Suprapubic skin (tissue), 4 donors: ENCODE measurements at regions not wholly inside any gene's neighbourhood (a gene's known extent, or its start where the extent isn't known, plus 50 kb on each side); places are given as distances from the start of the nearest gene placed in this dataset.
A peak's percentile ranks its signal among the peaks of the same experiment; 100 is the strongest.

ENCODE experiments used
- DNase-seq, 2 donors: peaks; one replicate each; pipeline ENCODE4 v3.0.0-alpha.2; 2019; ENCODE audit warnings: low spot score in 2 of 2
- H3K27ac ChIP-seq: fragments of 200-600 bp; sonication (generic); one replicate; pipeline ENCODE4 v1.5.1; 2019
- H3K27me3 ChIP-seq: fragments of 200-600 bp; sonication (generic); one replicate; pipeline ENCODE4 v1.5.1; 2019
- H3K36me3 ChIP-seq: fragments of 200-600 bp; sonication (generic); one replicate; pipeline ENCODE4 v1.5.1; 2019
- H3K4me1 ChIP-seq: fragments of 200-600 bp; sonication (generic); one replicate; pipeline ENCODE4 v1.5.1; 2019
- H3K4me3 ChIP-seq: fragments of 200-600 bp; sonication (generic); one replicate; pipeline ENCODE4 v1.5.1; 2019; ENCODE audit warnings: mild to moderate bottlenecking
- H3K9me3 ChIP-seq: fragments of 200-600 bp; sonication (generic); one replicate; pipeline ENCODE4 v1.5.1; 2019
- CTCF ChIP-seq, 2 donors: fragments of 200-600 bp in 1 of 2; fragments of 450-650 bp in 1 of 2; sonication (generic) in 1 of 2; IDR thresholded peaks; one replicate each; pipeline ENCODE4 v1.5.1; 2016 to 2019; ENCODE audit warnings: antibody characterized with exemption in 2 of 2, mild to moderate bottlenecking in 1 of 2, moderate library complexity in 1 of 2
- EP300 ChIP-seq: sonication (generic); formaldehyde crosslinking; IDR thresholded peaks from one replicate; pipeline ENCODE4 v1.6.1; 2017; ENCODE audit warnings: antibody characterized with exemption
- POLR2A ChIP-seq, 2 donors: fragments of 450-650 bp; IDR thresholded peaks; one replicate each; pipeline ENCODE4 v1.6.1; 2017; ENCODE audit warnings: antibody characterized with exemption in 2 of 2, mild to moderate bottlenecking in 2 of 2, moderate library complexity in 2 of 2
- POLR2AphosphoS5 ChIP-seq, 3 donors: sonication (generic); formaldehyde crosslinking; IDR thresholded peaks; one replicate each; pipeline ENCODE4 v1.6.1; 2017; ENCODE audit warnings: antibody characterized with exemption in 3 of 3
- WGBS: methylation state at CpG from one replicate; pipeline ENCODE4 v1.1.5; 2018; 5-methylcytosine and 5-hydroxymethylcytosine counted together

- DNase-seq = peak; percentile 81 to 84
- no peak for TF ChIP-seq CTCF (IDR thresholded peaks at IDR 0.05)
- no peak for TF ChIP-seq POLR2A (IDR thresholded peaks at IDR 0.05)
- TF ChIP-seq EP300 = no peak
- TF ChIP-seq POLR2AphosphoS5 (IDR thresholded peaks at IDR 0.05) = no peak
- WGBS = 13% methylated on average over 12 of the region's 12 CpGs
- Histone ChIP-seq H3K4me3 (peak overlapping the region; percentile 35), H3K36me3 (no peaks in the 10 kb centered on the region), H3K9me3 (no peaks in the 10 kb centered on the region), H3K4me1 (peaks cover 22% of the 10 kb centered on the region), H3K27me3 (no peaks in the 10 kb centered on the region), H3K27ac (no peak overlapping the region)
Measured at GRCh38 chr3:72482589-72483321, 365.5 kb downstream of the SHQ1 start.

GRCh38 chr3:72481542-72481941 is 366.7 kb downstream of the SHQ1 start:
- Histone ChIP-seq H3K27me3 (no peaks in the 10 kb centered on the region), H3K36me3 (no peaks in the 10 kb centered on the region), H3K9me3 (no peaks in the 10 kb centered on the region), H3K27ac (no peak overlapping the region), H3K4me3 (no peak overlapping the region), H3K4me1 (peaks cover 12% of the 10 kb centered on the region)
- WGBS = 90% methylated on average over 4 of the region's 4 CpGs
- no peak for DNase-seq
- TF ChIP-seq EP300 = no peak
- no peak for TF ChIP-seq POLR2AphosphoS5 (IDR thresholded peaks at IDR 0.05)
- TF ChIP-seq CTCF (IDR thresholded peaks at IDR 0.05) = no peak
- TF ChIP-seq POLR2A (IDR thresholded peaks at IDR 0.05) = no peak

GRCh38 chr3:72480366-72480765 is 367.9 kb downstream of the SHQ1 start:
- Histone ChIP-seq H3K36me3 (no peaks in the 10 kb centered on the region), H3K27me3 (no peaks in the 10 kb centered on the region), H3K9me3 (no peaks in the 10 kb centered on the region), H3K4me3 (no peak overlapping the region), H3K4me1 (peaks cover 12% of the 10 kb centered on the region), H3K27ac (no peak overlapping the region)
- no peak for TF ChIP-seq EP300
- no peak for TF ChIP-seq POLR2A (IDR thresholded peaks at IDR 0.05)
- TF ChIP-seq CTCF (IDR thresholded peaks at IDR 0.05) = no peak
- TF ChIP-seq POLR2AphosphoS5 (IDR thresholded peaks at IDR 0.05) = no peak
- DNase-seq = no peak

- H3K9me3 ChIP-seq = no peaks in the 10 kb centered on the region
- no peaks in the 10 kb centered on the region for H3K36me3 ChIP-seq
- TF ChIP-seq POLR2AphosphoS5 (IDR thresholded peaks at IDR 0.05) = no peak
- no peak for TF ChIP-seq POLR2A (IDR thresholded peaks at IDR 0.05)
- no peak for TF ChIP-seq CTCF (IDR thresholded peaks at IDR 0.05)
- no peak for TF ChIP-seq EP300
- H3K27ac ChIP-seq = no peak overlapping the region
- no peak overlapping the region for H3K4me3 ChIP-seq
- peaks cover 12% of the 10 kb centered on the region for H3K4me1 ChIP-seq
- WGBS = 97% methylated on average over 2 of the region's 2 CpGs
- no peak for DNase-seq
- no peaks in the 10 kb centered on the region for H3K27me3 ChIP-seq
Measured at GRCh38 chr3:72479651-72480215, 368.5 kb downstream of the SHQ1 start.

GRCh38 chr3:72476139-72476483 is 372.1 kb downstream of the SHQ1 start:
- H3K4me3 ChIP-seq = no peak overlapping the region
- H3K27ac ChIP-seq = no peak overlapping the region
- no peaks in the 10 kb centered on the region for H3K4me1 ChIP-seq
- no peaks in the 10 kb centered on the region for H3K9me3 ChIP-seq
- TF ChIP-seq POLR2A (IDR thresholded peaks at IDR 0.05) = no peak
- TF ChIP-seq CTCF (IDR thresholded peaks at IDR 0.05) = no peak
- TF ChIP-seq POLR2AphosphoS5 (IDR thresholded peaks at IDR 0.05) = no peak
- no peak for TF ChIP-seq EP300
- DNase-seq = no peak
- H3K27me3 ChIP-seq = no peaks in the 10 kb centered on the region
- H3K36me3 ChIP-seq = no peaks in the 10 kb centered on the region
